SU-DHL-6 (cell line): ENCODE measurements at regions not wholly inside any gene's neighbourhood (a gene's known extent, or its start where the extent isn't known, plus 50 kb on each side); places are given as distances from the start of the nearest gene placed in this dataset.

Source experiments
- CTCF ChIP-seq: fragments of 200-600 bp; sonication (generic); IDR thresholded peaks from one replicate; pipeline ENCODE4 v1.5.1; 2017; ENCODE audit warnings: antibody characterized with exemption, mild to moderate bottlenecking, low read length, moderate library complexity; ENCODE audit not compliant: insufficient read depth, poor library complexity, severe bottlenecking
- EZH2phosphoT487 ChIP-seq: fragments of 200-600 bp; sonication (generic), shearing (Covaris generic); conservative IDR thresholded peaks from 2 replicates; pipeline ENCODE4 v1.6.1; 2018; ENCODE audit warnings: mild to moderate bottlenecking, antibody characterized with exemption, low read length, moderate library complexity, mixed read lengths

DNA sequence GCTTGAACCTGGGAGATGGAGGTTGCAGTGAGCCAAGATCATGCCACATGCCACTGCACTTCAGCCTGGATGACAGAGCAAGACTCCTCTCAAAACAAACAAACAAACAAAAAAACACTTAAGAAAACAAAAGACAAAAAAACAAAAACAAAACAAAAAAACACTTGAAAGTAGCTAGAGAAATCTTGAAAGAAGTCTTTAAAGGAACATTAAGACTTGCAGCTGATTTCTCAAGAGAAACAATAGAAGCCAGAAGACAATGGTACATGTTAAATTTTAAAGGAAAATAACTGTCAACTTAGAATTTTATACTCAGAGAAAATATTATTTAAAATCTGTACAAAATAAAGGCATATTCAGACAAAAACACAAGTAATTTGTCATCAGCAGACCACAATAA is 71.3 kb downstream of the HLX start:
- TF ChIP-seq CTCF (no peak), EZH2phosphoT487 (no peak)
